HG02798 (cell line): ENCODE measurements at regions not wholly inside any gene's neighbourhood (a gene's known extent, or its start where the extent isn't known, plus 50 kb on each side); places are given as distances from the start of the nearest gene placed in this dataset.

Experiments
- ATAC-seq: cut with Tn5 transposase; IDR thresholded peaks from one replicate; pipeline ENCODE4 v1.9.1; 2021; ENCODE audit warnings: mild to moderate bottlenecking; ENCODE audit not compliant: unreplicated experiment, poor library complexity

- ATAC-seq, result no peak
Measured at GRCh38 chr11:95367726-95368125, 136.7 kb upstream of the SESN3 start.

DNA sequence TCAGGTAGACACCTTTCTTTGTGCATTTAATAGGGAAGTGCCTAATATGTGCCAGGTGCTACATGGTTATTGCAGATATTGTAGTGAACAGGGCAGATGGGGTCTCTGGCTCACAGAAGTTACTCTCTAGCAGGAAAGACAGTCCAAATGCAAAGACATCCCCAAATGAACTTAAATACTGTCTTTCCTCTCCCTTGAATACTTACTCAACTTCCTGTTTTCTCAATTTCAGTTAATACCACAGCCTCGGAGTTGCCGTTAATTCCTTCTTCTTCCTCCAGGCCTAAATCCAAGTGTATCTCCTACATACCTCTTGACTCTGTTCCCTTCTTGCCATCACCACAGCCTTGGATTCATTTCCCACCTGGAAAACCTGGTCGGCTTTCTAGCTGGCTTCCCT, 134.3 kb upstream of the SESN3 start:
- ATAC-seq, result no peak

- ATAC-seq, result no peak
Measured at GRCh38 chr11:95364324-95365295, 133.6 kb upstream of the SESN3 start.

DNA sequence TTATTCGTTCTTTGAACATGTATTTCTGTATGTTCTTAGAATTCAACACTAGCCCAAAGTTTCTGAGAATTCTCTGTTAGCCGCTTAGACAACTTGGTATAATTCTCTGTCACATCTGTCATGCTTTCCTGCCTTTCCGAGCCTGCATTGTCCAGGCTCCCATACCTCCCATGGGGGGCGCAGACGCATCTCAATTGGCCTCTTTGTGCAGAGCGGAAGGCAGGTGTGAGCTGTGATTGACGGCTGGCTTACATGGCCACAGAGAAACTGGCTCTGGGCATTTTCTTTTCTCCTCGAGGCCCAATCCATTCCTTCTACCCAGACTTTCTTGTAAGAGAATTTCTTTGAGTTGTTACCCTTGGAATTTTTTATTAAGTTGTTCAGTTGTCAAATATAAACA, 132.7 kb upstream of the SESN3 start:
- ATAC-seq, result no peak

GRCh38 chr11:95363164-95363563, 132.2 kb upstream of the SESN3 start:
- no peak for ATAC-seq

DNA sequence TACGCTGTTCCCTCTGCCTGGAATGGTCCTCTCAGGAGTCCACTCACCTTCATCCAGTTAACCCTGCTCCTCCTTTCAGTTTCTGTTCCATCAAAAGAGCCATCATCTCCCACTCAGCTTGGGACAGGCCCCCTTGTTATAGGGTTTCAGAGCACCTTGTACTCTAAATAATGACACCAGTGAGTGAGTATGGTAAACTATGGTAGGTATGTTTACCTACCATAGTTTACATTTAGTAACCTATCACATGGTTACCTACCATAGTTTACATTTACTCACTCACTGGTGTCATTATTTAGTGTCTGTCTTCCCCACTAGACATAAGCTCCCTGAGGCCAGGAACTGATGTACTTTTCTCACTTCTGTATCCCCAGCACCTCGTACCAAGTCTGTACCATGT, 130.2 kb upstream of the SESN3 start:
- no peak for ATAC-seq

DNA sequence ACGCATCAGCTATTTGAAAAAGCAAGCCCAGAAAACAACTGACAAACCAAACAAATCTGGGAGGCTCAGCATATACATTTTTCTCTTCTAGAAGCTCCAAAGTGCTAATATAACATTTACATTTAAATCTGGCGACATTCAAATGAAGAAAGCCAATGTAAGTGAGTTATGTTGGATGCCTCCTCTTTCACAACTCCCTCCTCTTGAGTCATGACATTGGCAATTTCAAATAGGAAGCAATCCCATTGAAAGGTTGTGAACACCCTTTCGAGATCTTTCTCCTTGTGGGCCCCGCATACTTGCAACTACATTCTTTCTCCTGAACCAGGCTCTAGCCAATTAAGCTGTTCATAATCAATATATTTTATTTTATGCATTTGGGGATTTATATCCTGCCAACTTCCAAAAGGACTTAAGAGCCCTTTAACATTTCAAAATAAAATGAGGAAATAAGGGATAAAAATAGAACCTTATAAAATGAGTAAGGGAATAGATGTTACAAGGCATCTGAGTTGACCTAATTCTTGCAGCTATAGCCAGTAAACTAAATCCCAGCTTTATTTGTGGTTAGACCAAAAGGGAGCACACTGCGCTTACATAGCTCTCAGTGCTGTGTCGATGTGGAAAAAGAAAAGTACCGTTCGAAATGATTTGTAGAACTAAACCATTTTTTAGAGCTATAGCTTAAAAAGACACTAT, 129.5 kb upstream of the SESN3 start:
- ATAC-seq, result no peak

- ATAC-seq, result no peak
Measured at GRCh38 chr11:95359756-95360155, 128.8 kb upstream of the SESN3 start.

DNA sequence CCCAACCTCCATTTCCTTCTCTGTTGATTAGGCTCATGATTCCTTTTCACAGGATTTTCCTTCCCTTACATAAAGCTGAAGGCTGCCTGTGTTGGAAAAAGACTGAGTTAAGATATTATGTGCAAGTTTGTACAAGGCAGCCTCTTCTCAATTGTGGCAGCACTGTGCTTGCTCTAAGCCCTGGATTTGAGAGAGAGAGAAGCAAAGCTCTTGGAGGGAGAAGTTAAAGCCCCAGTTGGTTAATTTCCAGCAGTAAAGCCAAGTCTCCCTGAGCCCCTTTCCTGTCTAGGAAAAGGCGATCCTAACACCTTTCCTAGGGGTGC, 128.3 kb upstream of the SESN3 start:
- no peak for ATAC-seq

- no peak for ATAC-seq
Measured at GRCh38 chr11:95358511-95359340, 127.7 kb upstream of the SESN3 start.

DNA sequence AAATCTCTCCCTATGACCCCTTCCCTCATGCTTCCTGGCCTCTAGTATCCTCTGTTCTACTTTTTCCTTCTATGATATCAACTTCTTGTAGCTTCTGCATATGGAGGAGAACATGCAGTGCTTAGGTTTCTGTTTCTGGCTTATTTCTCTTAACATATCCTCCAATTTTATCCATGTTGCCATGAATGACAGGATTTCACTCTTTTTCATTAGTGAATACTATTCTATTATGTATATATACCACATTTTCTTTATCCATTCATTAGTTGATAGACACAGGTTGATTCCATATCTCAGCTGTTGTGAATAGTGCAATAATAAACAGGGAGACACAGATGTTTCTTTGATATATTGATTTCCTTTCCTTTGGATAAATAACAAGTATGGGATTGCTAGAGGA, 123.3 kb upstream of the SESN3 start:
- no peak for ATAC-seq

- ATAC-seq, result no peak
Measured at GRCh38 chr11:95353706-95354105, 122.7 kb upstream of the SESN3 start.

DNA sequence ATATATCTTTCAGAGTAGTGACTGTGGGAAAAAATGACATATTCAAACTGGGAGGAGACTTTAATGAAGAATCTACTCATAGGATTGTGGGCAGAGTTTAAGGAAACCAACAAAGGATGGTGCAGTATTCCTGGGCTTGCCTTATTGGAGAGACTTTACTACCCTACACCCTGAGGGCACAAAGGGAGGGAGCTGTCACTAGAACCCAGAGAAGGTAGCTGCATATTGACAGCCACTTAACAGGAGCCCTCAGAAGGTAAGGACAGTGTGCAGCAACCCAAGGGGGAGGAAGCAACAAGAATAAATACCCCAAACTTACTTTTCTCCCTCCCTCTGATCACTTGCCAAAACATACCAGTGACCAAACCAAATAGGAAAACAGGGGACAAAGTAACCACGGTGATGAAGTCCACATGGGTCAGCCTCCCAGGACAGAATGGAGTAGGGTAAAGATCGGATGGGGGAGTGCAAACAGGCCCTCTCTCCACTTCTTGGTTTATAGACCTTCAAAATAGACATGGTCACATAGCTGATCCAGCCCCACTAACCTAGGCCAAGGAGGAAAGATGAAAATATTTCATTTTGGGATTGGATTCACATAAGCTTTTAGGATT, 121.8 kb upstream of the SESN3 start:
- ATAC-seq, result no peak

DNA sequence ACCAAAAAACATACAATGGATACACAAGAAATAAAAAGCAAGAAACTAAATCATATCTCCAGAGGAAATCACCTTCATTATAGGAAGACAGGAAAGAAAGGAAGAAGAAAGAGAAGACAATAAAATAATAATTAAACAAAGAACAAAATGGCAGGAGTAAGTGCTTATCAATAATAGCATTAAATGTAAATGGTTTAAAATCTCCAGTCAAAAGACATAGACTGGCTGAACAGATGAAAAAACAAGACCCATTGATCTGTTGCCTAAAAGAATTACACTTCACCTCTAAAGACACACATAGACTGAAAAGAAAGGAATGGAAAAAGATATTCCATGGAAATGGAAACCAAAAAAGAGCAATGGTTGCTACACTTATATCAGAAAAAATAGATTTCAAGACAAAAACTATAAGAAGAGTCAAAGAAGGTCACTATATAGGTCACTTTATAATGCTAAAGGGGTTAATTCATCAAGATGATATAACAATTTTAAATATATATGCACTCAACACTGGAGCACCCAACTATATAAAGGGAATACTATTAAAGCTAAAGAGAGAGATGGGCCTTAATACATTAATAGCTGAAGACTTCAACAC, 118.4 kb upstream of the SESN3 start:
- no peak for ATAC-seq

- no peak for ATAC-seq
Measured at GRCh38 chr11:95346265-95346664, 115.3 kb upstream of the SESN3 start.

- peak; percentile 77 for ATAC-seq
Measured at GRCh38 chr11:95345651-95346050, 114.6 kb upstream of the SESN3 start.

DNA sequence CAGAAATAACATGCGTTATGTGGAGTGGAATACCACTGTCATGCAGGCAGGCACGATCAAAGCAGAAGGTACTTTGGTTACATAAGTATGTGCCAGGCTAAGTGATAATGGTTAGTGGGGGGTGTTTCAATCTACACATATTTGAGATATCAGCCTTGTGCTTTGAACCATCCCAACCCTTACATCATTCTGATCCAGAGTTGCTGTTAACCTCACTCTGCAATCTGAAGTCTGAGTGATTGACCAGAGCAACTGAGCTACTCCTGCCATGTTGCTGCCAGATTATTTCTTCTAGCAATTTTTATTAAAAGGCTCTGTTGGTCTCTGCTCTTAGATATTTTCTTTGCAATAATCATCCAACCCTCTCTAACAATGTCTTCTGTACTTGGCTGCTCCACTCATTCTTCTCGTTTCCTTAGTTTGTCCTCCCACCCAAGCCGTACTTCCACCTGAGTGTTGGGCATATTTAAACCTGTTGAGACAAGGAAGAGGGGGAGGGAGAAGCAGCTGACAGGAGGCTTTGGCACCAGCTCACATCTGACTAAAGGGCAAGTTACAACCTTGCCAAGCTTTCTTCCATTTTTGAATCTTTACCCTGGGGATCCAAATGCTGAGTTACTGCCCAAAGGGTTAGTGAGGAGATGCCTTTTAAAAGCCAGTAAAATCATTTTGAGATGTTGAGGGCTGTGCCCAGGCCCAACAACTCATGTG, 114.1 kb upstream of the SESN3 start:
- no peak for ATAC-seq

DNA sequence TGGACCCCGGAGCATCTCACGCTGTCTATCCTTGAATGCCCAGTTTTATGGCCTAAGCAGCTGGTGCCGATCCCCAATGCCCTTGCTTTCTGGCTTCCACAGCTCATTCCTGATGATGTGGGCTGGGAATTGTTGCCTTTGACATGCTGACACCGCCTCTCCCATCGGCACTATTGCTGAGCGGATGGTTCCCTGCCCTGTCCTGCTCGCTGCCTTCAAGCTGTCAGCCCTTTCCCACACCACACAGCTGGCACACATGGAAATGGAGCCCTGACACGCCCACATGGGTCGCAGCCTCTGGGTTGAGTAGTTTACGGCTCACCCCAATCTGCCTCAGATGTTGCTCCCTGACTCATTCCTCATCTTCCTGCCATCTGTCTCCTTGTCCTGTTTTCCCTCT, 110.2 kb upstream of the SESN3 start:
- ATAC-seq, result no peak

- ATAC-seq, result no peak
Measured at GRCh38 chr11:95339086-95339901, 108.3 kb upstream of the SESN3 start.
